ENCODE measurements at regions not wholly inside any gene's neighbourhood (a gene's known extent, or its start where the extent isn't known, plus 50 kb on each side); places are given as distances from the start of the nearest gene placed in this dataset.

DNA sequence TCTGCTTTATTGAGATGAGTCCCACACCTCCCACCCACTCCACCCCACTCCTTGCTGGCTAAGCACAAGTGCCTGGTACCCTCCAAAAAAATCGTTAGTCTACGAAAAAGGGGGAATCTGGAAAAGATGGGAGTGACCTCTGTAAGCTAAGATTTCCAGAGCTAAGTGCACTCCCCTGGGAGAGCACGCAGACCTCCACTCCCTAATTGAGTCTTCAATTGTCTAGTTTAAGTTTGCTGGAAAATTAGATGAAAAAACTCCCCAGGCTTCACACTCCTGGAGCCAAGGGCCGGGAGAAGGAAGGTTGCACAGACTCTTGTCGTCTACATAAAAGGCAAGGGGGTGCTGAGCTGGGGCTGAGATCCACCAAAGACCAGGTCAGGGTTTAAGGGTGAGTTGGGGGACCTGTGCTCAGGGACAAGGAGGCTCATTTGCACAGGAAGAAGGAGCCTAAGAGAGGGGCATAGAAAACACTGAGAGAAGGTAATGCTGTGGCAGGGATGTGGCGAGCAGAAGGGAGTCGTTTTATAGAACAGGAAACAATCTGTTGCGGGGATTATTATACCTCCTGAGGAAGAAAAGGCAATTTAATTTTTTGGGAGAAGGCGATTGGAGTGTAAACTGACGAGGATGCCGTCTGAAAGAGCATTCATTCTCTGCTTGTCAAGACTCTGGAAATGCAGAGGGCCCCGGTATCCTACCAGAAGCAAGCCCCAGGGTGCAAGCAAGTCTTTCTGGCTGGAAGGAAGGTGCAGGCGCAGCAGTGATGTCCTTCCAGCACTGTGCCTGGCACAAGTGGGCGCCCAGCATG is 126.5 kb upstream of the DLG1 start (continued):
- TF ChIP-seq SAP30 (IDR thresholded peaks at IDR 0.05; ENCODE audit: insufficient read depth, insufficient replicate concordance, low read length) = no peak
- no peak for TF ChIP-seq EP300 (IDR thresholded peaks at IDR 0.05; ENCODE audit: borderline replicate concordance in 1 of 2, low read depth in 2 of 2, low read length in 2 of 2)
- TF ChIP-seq RNF2 (IDR thresholded peaks at IDR 0.05; ENCODE audit: borderline replicate concordance, low read depth, low read length, missing control alignments, poor library complexity, severe bottlenecking) = no peak
- no peak for TF ChIP-seq KDM4A (IDR thresholded peaks at IDR 0.05; ENCODE audit: low read depth, low read length, severe bottlenecking)
- no peak for TF ChIP-seq JUND (IDR thresholded peaks at IDR 0.05; ENCODE audit: low read length)
- no peak for TF ChIP-seq CBX5 (IDR thresholded peaks at IDR 0.05; ENCODE audit: low read depth, low read length)
- TF ChIP-seq SIX5 (IDR thresholded peaks at IDR 0.05; ENCODE audit: low read depth, low read length) = no peak

Measured in H1 (cell line).